ENCODE measurements at regions not wholly inside any gene's neighbourhood (a gene's known extent, or its start where the extent isn't known, plus 50 kb on each side); places are given as distances from the start of the nearest gene placed in this dataset.

DNA sequence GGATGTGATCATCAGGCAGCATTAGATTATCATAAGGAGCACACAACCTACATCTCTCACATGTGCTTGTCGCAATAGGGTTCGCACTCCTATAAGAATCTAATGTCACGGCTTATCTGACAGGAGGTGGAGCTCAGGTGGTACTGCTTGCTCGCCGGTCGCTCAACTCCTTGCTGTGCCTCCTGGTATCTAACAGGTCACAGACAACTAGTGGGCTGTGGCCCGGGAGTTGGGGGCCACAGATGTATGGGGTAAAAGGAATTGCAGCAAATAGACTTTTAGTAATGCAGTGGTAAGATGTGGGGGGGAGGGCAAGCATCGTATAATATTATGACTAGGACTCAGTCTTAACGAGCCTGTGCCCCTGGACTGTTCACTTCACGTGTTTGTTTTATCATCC lies 624.8 kb downstream of the CENPC start:
- TF ChIP-seq, protein P1, sequence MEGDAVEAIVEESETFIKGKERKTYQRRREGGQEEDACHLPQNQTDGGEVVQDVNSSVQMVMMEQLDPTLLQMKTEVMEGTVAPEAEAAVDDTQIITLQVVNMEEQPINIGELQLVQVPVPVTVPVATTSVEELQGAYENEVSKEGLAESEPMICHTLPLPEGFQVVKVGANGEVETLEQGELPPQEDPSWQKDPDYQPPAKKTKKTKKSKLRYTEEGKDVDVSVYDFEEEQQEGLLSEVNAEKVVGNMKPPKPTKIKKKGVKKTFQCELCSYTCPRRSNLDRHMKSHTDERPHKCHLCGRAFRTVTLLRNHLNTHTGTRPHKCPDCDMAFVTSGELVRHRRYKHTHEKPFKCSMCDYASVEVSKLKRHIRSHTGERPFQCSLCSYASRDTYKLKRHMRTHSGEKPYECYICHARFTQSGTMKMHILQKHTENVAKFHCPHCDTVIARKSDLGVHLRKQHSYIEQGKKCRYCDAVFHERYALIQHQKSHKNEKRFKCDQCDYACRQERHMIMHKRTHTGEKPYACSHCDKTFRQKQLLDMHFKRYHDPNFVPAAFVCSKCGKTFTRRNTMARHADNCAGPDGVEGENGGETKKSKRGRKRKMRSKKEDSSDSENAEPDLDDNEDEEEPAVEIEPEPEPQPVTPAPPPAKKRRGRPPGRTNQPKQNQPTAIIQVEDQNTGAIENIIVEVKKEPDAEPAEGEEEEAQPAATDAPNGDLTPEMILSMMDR (IDR thresholded peaks at IDR 0.05), result no peak
- TF ChIP-seq EP300 (IDR thresholded peaks at IDR 0.05), result no peak
- TF ChIP-seq POLR2AphosphoS5 (IDR thresholded peaks at IDR 0.05), result no peak
